Aorta (tissue), 5 donors: ENCODE measurements at regions not wholly inside any gene's neighbourhood (a gene's known extent, or its start where the extent isn't known, plus 50 kb on each side); places are given as distances from the start of the nearest gene placed in this dataset.

Experiments used
- ATAC-seq: fragments of 200-7000 bp; cut with Tn5 transposase; one replicate; pipeline ENCODE4 v1.9.1; 2022; ENCODE audit warnings: moderate library complexity; ENCODE audit not compliant: low FRiP score
- DNase-seq, 2 donors: peaks; one replicate each; pipeline ENCODE4 v3.0.0-alpha.2; 2020
- H3K27ac ChIP-seq, 2 donors: one replicate each; pipeline ENCODE4 v1.5.1; 2013; ENCODE audit warnings: low read length in 2 of 2, mild to moderate bottlenecking in 2 of 2, moderate library complexity in 2 of 2, control low read depth in 1 of 2, inconsistent platforms in 1 of 2, low read depth in 1 of 2
- H3K27me3 ChIP-seq, 2 donors: one replicate each; pipeline ENCODE4 v1.6.1; 2013; ENCODE audit warnings: control low read depth in 1 of 2, low read length in 1 of 2, mild to moderate bottlenecking in 1 of 2, moderate library complexity in 1 of 2; ENCODE audit not compliant: insufficient read depth in 2 of 2, control insufficient read depth in 1 of 2
- H3K36me3 ChIP-seq, 2 donors: one replicate each; pipeline ENCODE4 v1.6.1; 2013; ENCODE audit warnings: control low read depth in 1 of 2, low read length in 1 of 2, mild to moderate bottlenecking in 1 of 2; ENCODE audit not compliant: insufficient read depth in 2 of 2, control insufficient read depth in 1 of 2
- H3K4me1 ChIP-seq, 2 donors: one replicate each; pipeline ENCODE4 v1.6.1; 2013; ENCODE audit warnings: low read length in 2 of 2, control low read depth in 1 of 2, mild to moderate bottlenecking in 1 of 2, moderate library complexity in 1 of 2; ENCODE audit not compliant: insufficient read depth in 2 of 2, control insufficient read depth in 1 of 2
- H3K4me3 ChIP-seq, 2 donors: one replicate each; pipeline ENCODE4 v1.5.1; 2013; ENCODE audit warnings: low read length in 2 of 2, control low read depth in 1 of 2, mild to moderate bottlenecking in 1 of 2
- H3K9me3 ChIP-seq: one replicate; pipeline ENCODE4 v1.6.1; 2013; ENCODE audit warnings: mild to moderate bottlenecking, low read length; ENCODE audit not compliant: control insufficient read depth
- WGBS, 2 donors: extraction: QIAGEN DNeasy Blood & Tissue Kit; methylation state at CpG; one replicate each; pipeline ENCODE4 v1.1.7; 2013; 5-methylcytosine and 5-hydroxymethylcytosine counted together
- intact Hi-C, 2 donors: fragments of 100-400 bp; cut with DNase I; formaldehyde crosslinking; loops; one replicate each; pipeline versions ENCODE4 v1.14.2 to v1.15.0; 2022
- donor health status: healthy with polysubstance abuse.
- donor health status: Bipolar disorder and iron deficiency.
- donor health status: DM: no; HTN: no; CAD: no.
- donor health status: DM: no; HTN: no; CAD: no.
- donor health status: DM: yes; HTN: yes; CAD: no.

- ATAC-seq (no peak), DNase-seq (no peak)
- Histone ChIP-seq H3K36me3 (no peaks in the 10 kb centered on the region), H3K27ac (no peak overlapping the region), H3K9me3 (no peaks in the 10 kb centered on the region), H3K4me1 (no peaks in the 10 kb centered on the region), H3K27me3 (no peaks in the 10 kb centered on the region), H3K4me3 (no peak overlapping the region)
- WGBS, 2 donors, result 68 to 69% methylated on average over 1 of the region's 1 CpG
- intact Hi-C loops, result no loop called here
Measured at GRCh38 chr10:3693698-3694080, 91.3 kb downstream of the KLF6 start.

DNA sequence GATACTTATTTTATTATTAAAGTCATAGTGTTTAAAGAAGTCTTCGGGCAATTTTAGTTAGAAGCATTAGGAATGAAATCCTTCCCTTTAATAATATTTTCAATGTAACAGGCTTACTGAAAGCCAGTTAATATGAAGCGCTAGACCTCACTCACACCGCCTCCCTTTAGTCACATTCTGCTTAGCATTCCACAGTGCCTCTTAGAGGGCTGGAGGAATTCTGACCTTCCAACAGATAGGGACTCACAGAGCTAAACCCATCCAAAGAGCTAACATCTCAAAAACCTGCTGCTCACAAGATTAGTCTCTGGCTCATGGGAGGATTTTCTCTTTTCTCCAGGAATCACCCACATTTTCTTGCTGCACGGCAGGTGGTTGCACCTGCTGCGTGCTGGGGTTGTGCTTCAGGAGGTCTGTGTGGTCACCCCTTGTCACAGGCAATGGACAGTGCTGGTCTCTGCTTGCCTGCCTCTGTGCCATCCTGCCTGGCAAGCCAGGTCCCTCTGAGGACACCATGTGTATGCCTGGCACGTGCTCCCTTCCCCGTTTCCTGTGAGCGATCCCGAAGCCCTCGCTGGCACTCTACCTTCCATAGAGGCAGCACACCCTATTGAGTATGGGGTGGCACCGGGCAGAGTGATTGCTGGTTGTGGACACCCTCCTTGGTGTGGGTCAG, 91.8 kb downstream of the KLF6 start:
- ATAC-seq, result no peak
- Histone ChIP-seq H3K36me3 (no peaks in the 10 kb centered on the region), H3K4me3 (no peak overlapping the region), H3K9me3 (no peaks in the 10 kb centered on the region), H3K4me1 (no peaks in the 10 kb centered on the region), H3K27me3 (no peaks in the 10 kb centered on the region), H3K27ac (no peak overlapping the region)
- intact Hi-C loops, result no loop called here
- no peak for DNase-seq
- WGBS, 2 donors, result 93 to 95% methylated on average over 11 of the region's 11 CpGs

GRCh38 chr10:3692387-3692999, 92.5 kb downstream of the KLF6 start:
- Histone ChIP-seq H3K4me3 (no peak overlapping the region), H3K9me3 (no peaks in the 10 kb centered on the region), H3K4me1 (no peaks in the 10 kb centered on the region), H3K27me3 (no peaks in the 10 kb centered on the region), H3K36me3 (no peaks in the 10 kb centered on the region), H3K27ac (no peak overlapping the region)
- ATAC-seq (no peak), DNase-seq (no peak)
- intact Hi-C loops, result no loop called here
- 43 to 55% methylated on average over 7 of the region's 7 CpGs for WGBS, 2 donors

- Histone ChIP-seq H3K36me3 (no peaks in the 10 kb centered on the region), H3K27me3 (no peaks in the 10 kb centered on the region), H3K27ac (no peak overlapping the region), H3K4me3 (no peak overlapping the region), H3K4me1 (no peaks in the 10 kb centered on the region), H3K9me3 (no peaks in the 10 kb centered on the region)
- ATAC-seq (no peak), DNase-seq (no peak)
- 88 to 90% methylated on average over 8 of the region's 8 CpGs for WGBS, 2 donors
- intact Hi-C loops, result no loop called here
Measured at GRCh38 chr10:3691482-3691881, 93.5 kb downstream of the KLF6 start.

DNA sequence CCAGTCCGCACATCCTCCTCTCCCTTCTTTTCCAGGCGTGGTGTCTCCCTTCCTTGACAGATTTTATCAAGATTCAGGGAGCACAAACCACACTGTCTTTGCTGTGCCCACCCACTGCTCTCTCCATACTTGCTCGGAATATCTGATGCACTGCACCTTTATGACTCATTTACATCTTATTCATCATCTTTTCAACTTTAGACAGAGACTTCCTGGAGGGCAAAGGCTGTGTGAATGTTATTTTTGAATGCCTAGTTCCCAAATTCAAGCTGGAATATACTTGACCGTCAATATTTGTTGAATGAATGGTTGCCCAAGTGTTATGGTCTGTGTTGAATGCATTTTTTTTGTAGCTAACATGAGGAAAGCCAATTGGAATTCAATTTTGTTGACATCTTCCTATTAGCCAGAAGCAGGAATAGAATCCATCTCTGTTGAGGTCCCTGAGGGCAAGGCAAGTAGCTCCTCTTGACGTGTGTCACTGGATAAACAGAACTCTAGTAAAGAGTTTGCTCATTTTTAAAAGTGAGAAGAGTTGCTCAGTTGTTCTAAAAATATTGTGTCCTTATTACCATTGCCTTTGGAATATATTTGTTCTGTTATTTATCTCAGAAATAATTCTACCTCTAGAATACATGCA, 95.0 kb downstream of the KLF6 start:
- ATAC-seq, result no peak
- Histone ChIP-seq H3K9me3 (no peaks in the 10 kb centered on the region), H3K4me3 (no peak overlapping the region), H3K4me1 (no peaks in the 10 kb centered on the region), H3K27ac (no peak overlapping the region), H3K36me3 (no peaks in the 10 kb centered on the region), H3K27me3 (no peaks in the 10 kb centered on the region)
- WGBS, 2 donors, result 79 to 81% methylated on average over 5 of the region's 5 CpGs
- intact Hi-C loops, result no loop called here
- DNase-seq, result no peak

DNA sequence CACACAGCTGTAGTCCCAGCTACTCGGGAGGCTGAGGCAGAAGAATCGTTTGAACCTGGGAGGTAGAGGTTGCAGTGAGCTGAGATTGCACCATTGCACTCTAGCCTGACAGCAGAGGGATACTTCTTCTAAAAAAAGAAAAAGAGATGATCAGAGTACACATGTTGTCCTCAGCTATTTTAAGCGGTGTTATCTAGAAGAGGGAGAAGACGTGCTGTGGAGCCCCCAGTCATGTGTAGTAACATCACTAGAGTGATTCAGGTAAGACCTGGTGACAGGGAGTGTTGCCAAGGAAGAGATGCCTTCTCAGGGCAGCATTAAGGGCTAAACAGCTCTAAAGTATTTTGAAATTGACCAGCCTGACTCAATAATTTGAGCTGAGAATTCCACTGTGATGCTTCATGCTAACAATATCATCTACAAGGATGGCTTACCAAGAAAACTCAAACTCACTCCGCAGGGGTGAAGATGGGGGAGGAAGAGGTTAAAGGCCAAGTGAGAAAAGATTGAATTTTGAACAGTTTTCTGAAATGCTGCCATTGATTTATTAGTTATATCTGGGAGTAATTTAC, 97.4 kb downstream of the KLF6 start:
- Histone ChIP-seq H3K9me3 (no peaks in the 10 kb centered on the region), H3K36me3 (no peaks in the 10 kb centered on the region), H3K4me3 (no peak overlapping the region), H3K27me3 (no peaks in the 10 kb centered on the region), H3K27ac (no peak overlapping the region), H3K4me1 (no peaks in the 10 kb centered on the region)
- WGBS, 2 donors, result 88 to 93% methylated on average over 5 of the region's 5 CpGs
- no peak for ATAC-seq
- no peak for DNase-seq
- intact Hi-C loops, result no loop called here

DNA sequence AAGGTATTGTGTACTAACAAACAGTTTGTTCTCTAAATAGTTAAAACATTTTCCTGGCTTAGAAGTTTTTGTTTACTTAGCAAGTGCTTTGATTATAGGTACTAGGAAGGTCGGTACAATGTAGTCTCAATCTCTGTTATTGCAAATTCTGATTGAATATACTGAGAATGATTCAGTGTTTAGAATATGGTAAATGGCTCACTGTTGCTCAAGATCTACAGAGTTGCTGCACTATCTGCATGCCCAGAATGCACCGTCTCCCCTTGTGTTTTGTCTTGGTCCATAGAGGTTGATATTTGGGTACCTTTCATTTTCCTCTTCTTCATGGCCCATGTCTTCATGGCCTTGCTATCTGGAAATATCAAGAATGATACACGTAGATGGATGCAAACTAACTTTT, 99.6 kb downstream of the KLF6 start:
- 82 to 83% methylated on average over 3 of the region's 3 CpGs for WGBS, 2 donors
- H3K36me3 ChIP-seq, result no peaks in the 10 kb centered on the region
- intact Hi-C loops, result no loop called here

DNA sequence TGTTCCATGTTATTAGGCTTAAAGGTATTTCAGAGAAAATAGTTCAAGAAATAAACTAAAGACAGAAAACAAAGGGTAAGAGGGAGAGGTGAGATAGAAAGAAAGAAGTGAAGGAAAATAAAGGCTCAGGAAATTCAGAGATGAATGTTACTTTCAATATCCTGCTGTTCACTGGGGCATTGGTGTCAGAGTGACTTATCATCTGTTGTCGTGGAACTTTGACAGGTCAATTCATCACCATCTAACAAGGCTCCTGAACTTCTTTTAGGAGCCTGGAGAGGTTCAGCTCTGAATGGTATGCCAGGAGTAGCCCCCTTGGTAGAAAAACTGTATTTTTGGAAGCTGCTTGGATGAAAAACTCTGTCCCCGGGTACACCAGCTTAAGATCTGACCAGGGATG, 100.1 kb downstream of the KLF6 start:
- Histone ChIP-seq H3K27me3 (no peaks in the 10 kb centered on the region), H3K36me3 (no peaks in the 10 kb centered on the region), H3K9me3 (peaks cover 1% of the 10 kb centered on the region), H3K4me1 (no peaks in the 10 kb centered on the region), H3K27ac (no peak overlapping the region), H3K4me3 (no peak overlapping the region)
- ATAC-seq (no peak), DNase-seq (no peak)
- intact Hi-C loops, result no loop called here
- WGBS, 2 donors, result 37 to 49% methylated on average over 2 of the region's 2 CpGs

More for the DNA sequence above, 99.6 kb downstream of the KLF6 start:
- H3K27ac ChIP-seq, result no peak overlapping the region
- no peak overlapping the region for H3K4me3 ChIP-seq
- H3K9me3 ChIP-seq, result peaks cover 1% of the 10 kb centered on the region
- no peaks in the 10 kb centered on the region for H3K27me3 ChIP-seq
- DNase-seq, result no peak
- ATAC-seq, result no peak
- H3K4me1 ChIP-seq, result no peaks in the 10 kb centered on the region

DNA sequence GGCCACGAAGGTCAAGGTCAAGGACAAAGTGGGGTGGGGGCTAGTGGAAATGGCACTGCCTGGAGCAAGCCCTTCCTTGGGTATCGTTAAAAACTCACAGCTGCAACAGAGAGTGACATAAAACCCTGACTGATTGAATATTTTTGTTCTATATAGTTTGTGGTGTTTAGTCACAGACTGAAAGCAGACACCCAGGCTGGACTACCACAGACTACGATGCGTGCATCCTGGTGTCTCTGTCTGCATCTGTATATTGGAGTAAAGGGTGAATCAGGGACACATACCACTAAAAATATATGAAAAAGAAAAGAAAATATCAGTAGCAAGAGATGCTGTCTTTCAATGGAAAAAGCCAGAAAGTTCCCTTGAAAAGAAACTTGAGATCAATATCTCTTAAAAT, 101.4 kb downstream of the KLF6 start:
- H3K4me1 ChIP-seq, result no peaks in the 10 kb centered on the region
- H3K27me3 ChIP-seq, result no peaks in the 10 kb centered on the region
- no peak overlapping the region for H3K27ac ChIP-seq
- H3K4me3 ChIP-seq, result no peak overlapping the region
- ATAC-seq (no peak), DNase-seq (no peak)
- peaks cover 1% of the 10 kb centered on the region for H3K9me3 ChIP-seq
- no peaks in the 10 kb centered on the region for H3K36me3 ChIP-seq
- intact Hi-C loops, result no loop called here
- WGBS, 2 donors, result 89 to 93% methylated on average over 4 of the region's 4 CpGs
